ENCODE measurements at regions not wholly inside any gene's neighbourhood (a gene's known extent, or its start where the extent isn't known, plus 50 kb on each side); places are given as distances from the start of the nearest gene placed in this dataset.

DNA sequence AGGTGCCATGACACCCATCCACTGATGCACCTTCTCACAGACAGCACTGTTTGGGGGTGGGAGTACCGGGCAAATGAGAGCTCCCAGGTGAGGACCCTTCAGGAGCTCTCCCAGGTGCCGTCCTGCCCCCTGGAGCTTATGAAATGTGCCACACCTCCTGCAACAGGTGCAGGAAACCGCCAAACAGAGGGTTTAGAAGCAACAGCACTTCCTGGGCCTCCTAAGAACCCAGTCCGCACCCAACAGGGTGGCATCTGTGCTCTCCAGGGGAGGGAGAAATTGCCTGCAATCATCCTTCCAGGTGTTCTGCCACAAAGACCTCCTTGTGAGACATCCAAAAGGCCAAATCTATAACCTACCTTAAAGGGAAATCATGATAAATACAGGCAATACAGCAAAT, 87.7 kb upstream of the ATP1B1 start:
- ChIA-PET CTCF (ENCODE audit: low intra/inter-chr PET ratio, low total read pairs) (no interaction called here), POLR2A (no interaction called here)
- Histone ChIP-seq H3K4me3 (replicated peaks in 1 of 3; ENCODE audit: insufficient read depth in 1 of 3, low read depth in 2 of 3, low read length in 3 of 3) (no peak overlapping the region), H3K9me3 (ENCODE audit: low read length) (no peaks in the 10 kb centered on the region), H3K4me2 (ENCODE audit: low read depth, low read length) (no peak overlapping the region), H3K27me3 (ENCODE audit: control insufficient read depth in 1 of 2, insufficient read depth in 2 of 2, low read length in 2 of 2) (peaks cover 0 to 6% of the 10 kb centered on the region in 2 experiments; a peak in 2 of 5 replicates), H2AFZ (ENCODE audit: low read length) (no peak overlapping the region), H3K4me1 (ENCODE audit: insufficient read depth, low read length) (no peaks in the 10 kb centered on the region), H3K9ac (ENCODE audit: insufficient read depth, low read depth, low read length) (no peak overlapping the region), H4K20me1 (ENCODE audit: insufficient read depth, low read length) (no peaks in the 10 kb centered on the region), H3K27ac (ENCODE audit: extremely low read length, insufficient read depth, low read length) (no peak overlapping the region), H3K79me2 (ENCODE audit: insufficient read depth, low read length) (no peaks in the 10 kb centered on the region), H3K36me3 (replicated peaks in 1 of 2; ENCODE audit: control insufficient read depth in 1 of 2, insufficient read depth in 2 of 2, low read length in 2 of 2) (no peaks in the 10 kb centered on the region)
- WGBS (ENCODE audit: low lambda C conversion rate) = 80% methylated on average over 1 of the region's 4 CpGs
- FAIRE-seq (no peak), ATAC-seq (no peak), DNase-seq (ENCODE audit: low spot score) (no peak)
- BruUV-seq (replicated peaks) = no TSS peak
- intact Hi-C loops (cut with micrococcal nuclease; ENCODE audit: unreplicated experiment) = no loop called here
- in situ Hi-C loops (cut with HindIII; ENCODE audit: extremely low pct_ligation_motif_present, low pct_unique_long_range_greater_than_20kb) = no loop called here
- no peak for TF ChIP-seq MBNL3 (CRISPR knock-in tag; conservative IDR thresholded peaks at IDR 0.05)
- no peak for TF ChIP-seq ZBTB38 (CRISPR knock-in tag; IDR thresholded peaks at IDR 0.05)
- TF ChIP-seq PAWR (CRISPR knock-in tag; IDR thresholded peaks at IDR 0.05; ENCODE audit: borderline replicate concordance) = no peak
- no peak for TF ChIP-seq JUN (CRISPR knock-in tag; IDR thresholded peaks at IDR 0.05)
- TF ChIP-seq U2AF1 (optimal IDR thresholded peaks at IDR 0.05; ENCODE audit: low read depth, low read length) = no peak

DNA sequence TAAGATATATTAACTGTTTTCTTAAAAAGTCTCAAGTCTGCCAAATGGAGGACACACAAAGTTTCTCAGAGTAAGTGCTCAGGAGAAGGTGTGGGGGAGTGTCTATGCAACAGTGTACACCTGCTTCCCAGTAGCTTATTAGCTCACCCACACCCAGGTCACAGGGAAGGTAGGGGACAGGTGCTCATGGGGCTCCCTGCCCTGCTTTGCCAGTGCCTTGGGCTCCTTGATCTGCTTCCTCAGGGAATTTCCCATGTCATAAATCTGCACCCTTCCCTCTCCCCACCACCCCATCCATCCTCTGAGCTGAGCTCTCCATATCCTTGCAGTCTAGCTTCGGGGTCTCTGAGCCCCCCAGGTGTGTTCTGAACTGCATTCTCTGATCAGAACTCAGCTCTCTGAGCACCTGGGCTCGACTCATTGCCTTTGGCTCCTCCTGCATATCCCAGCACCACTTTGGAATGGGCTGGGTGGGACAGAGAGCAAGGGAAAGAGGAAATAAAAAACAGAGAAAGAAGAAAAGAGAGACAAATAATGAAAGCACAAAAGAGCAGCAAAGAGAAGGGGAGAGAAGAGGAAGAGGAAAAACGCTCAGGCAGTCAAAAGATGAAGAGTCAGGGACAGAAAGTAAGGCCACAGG, 87.0 kb upstream of the ATP1B1 start:
- FAIRE-seq (no peak), ATAC-seq (no peak), DNase-seq (ENCODE audit: low spot score) (no peak)
- Histone ChIP-seq H3K36me3 (replicated peaks in 1 of 2; ENCODE audit: control insufficient read depth in 1 of 2, insufficient read depth in 2 of 2, low read length in 2 of 2) (no peaks in the 10 kb centered on the region), H3K4me3 (replicated peaks in 1 of 3; ENCODE audit: insufficient read depth in 1 of 3, low read depth in 2 of 3, low read length in 3 of 3) (no peak overlapping the region), H3K79me2 (ENCODE audit: insufficient read depth, low read length) (no peaks in the 10 kb centered on the region), H4K20me1 (ENCODE audit: insufficient read depth, low read length) (no peaks in the 10 kb centered on the region), H3K27me3 (ENCODE audit: control insufficient read depth in 1 of 2, insufficient read depth in 2 of 2, low read length in 2 of 2) (peaks cover 0 to 6% of the 10 kb centered on the region in 2 experiments; a peak in 2 of 5 replicates), H2AFZ (ENCODE audit: low read length) (no peak overlapping the region), H3K4me1 (ENCODE audit: insufficient read depth, low read length) (no peaks in the 10 kb centered on the region), H3K27ac (ENCODE audit: extremely low read length, insufficient read depth, low read length) (no peak overlapping the region), H3K9me3 (ENCODE audit: low read length) (no peaks in the 10 kb centered on the region), H3K9ac (ENCODE audit: insufficient read depth, low read depth, low read length) (no peak overlapping the region), H3K4me2 (ENCODE audit: low read depth, low read length) (no peak overlapping the region)
- intact Hi-C loops (cut with micrococcal nuclease; ENCODE audit: unreplicated experiment) = no loop called here
- POLR2A ChIA-PET = no interaction called here
- in situ Hi-C loops (cut with HindIII; ENCODE audit: extremely low pct_ligation_motif_present, low pct_unique_long_range_greater_than_20kb) = no loop called here
- CTCF ChIA-PET (ENCODE audit: low intra/inter-chr PET ratio, low total read pairs) = no interaction called here
- WGBS (ENCODE audit: low lambda C conversion rate) = under 1% methylated on average over 3 of the region's 3 CpGs
- no TSS peak for BruUV-seq (replicated peaks)
- TF ChIP-seq MAF1 (CRISPR knock-in tag; IDR thresholded peaks at IDR 0.05; ENCODE audit: borderline replicate concordance) (no peak), ZNF781 (CRISPR knock-in tag; IDR thresholded peaks at IDR 0.05; ENCODE audit: borderline replicate concordance, not compliant biosample characterization) (no peak), CBX1 (IDR thresholded peaks at IDR 0.05; ENCODE audit: low read depth) (no peak), TSC22D2 (CRISPR knock-in tag; IDR thresholded peaks at IDR 0.05; ENCODE audit: borderline replicate concordance) (no peak), HDAC1 (CRISPR knock-in tag; IDR thresholded peaks at IDR 0.05) (no peak), SETDB1 (CRISPR knock-in tag; IDR thresholded peaks at IDR 0.05; ENCODE audit: borderline replicate concordance) (no peak), ZNF12 (CRISPR knock-in tag; IDR thresholded peaks at IDR 0.05) (no peak), NR3C1 (CRISPR knock-in tag; IDR thresholded peaks at IDR 0.05) (no peak), ZNF274 (CRISPR knock-in tag; IDR thresholded peaks at IDR 0.05) (no peak), FOXO1 (CRISPR knock-in tag; IDR thresholded peaks at IDR 0.05) (no peak)
- TF ChIP-seq, protein P1, sequence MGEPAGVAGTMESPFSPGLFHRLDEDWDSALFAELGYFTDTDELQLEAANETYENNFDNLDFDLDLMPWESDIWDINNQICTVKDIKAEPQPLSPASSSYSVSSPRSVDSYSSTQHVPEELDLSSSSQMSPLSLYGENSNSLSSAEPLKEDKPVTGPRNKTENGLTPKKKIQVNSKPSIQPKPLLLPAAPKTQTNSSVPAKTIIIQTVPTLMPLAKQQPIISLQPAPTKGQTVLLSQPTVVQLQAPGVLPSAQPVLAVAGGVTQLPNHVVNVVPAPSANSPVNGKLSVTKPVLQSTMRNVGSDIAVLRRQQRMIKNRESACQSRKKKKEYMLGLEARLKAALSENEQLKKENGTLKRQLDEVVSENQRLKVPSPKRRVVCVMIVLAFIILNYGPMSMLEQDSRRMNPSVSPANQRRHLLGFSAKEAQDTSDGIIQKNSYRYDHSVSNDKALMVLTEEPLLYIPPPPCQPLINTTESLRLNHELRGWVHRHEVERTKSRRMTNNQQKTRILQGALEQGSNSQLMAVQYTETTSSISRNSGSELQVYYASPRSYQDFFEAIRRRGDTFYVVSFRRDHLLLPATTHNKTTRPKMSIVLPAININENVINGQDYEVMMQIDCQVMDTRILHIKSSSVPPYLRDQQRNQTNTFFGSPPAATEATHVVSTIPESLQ (CRISPR knock-in tag; conservative IDR thresholded peaks at IDR 0.05) = no peak
- TF ChIP-seq, protein P2, sequence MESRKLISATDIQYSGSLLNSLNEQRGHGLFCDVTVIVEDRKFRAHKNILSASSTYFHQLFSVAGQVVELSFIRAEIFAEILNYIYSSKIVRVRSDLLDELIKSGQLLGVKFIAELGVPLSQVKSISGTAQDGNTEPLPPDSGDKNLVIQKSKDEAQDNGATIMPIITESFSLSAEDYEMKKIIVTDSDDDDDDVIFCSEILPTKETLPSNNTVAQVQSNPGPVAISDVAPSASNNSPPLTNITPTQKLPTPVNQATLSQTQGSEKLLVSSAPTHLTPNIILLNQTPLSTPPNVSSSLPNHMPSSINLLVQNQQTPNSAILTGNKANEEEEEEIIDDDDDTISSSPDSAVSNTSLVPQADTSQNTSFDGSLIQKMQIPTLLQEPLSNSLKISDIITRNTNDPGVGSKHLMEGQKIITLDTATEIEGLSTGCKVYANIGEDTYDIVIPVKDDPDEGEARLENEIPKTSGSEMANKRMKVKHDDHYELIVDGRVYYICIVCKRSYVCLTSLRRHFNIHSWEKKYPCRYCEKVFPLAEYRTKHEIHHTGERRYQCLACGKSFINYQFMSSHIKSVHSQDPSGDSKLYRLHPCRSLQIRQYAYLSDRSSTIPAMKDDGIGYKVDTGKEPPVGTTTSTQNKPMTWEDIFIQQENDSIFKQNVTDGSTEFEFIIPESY (CRISPR knock-in tag; IDR thresholded peaks at IDR 0.05) = no peak
